ENCODE measurements at regions not wholly inside any gene's neighbourhood (a gene's known extent, or its start where the extent isn't known, plus 50 kb on each side); places are given as distances from the start of the nearest gene placed in this dataset.

DNA sequence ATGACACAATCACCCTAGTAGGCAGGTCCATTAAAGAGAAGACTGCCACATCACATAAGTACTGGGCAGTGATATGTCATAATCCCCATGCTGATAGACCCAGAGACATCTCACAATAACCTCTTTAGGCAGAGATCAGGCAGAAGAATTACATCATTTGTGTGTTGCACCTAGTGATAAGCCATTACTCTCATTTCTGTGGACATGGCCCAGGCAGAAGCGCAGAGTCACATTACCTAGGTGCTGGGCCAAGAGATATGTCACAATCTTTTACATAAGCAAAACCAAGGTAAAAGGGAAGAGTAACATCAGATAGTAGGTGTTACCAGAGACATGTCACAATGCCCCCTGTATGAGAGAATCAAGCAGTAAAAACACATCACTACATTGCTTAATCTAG lies 71.9 kb downstream of the ZNF726 start:
- TF ChIP-seq, protein P1, sequence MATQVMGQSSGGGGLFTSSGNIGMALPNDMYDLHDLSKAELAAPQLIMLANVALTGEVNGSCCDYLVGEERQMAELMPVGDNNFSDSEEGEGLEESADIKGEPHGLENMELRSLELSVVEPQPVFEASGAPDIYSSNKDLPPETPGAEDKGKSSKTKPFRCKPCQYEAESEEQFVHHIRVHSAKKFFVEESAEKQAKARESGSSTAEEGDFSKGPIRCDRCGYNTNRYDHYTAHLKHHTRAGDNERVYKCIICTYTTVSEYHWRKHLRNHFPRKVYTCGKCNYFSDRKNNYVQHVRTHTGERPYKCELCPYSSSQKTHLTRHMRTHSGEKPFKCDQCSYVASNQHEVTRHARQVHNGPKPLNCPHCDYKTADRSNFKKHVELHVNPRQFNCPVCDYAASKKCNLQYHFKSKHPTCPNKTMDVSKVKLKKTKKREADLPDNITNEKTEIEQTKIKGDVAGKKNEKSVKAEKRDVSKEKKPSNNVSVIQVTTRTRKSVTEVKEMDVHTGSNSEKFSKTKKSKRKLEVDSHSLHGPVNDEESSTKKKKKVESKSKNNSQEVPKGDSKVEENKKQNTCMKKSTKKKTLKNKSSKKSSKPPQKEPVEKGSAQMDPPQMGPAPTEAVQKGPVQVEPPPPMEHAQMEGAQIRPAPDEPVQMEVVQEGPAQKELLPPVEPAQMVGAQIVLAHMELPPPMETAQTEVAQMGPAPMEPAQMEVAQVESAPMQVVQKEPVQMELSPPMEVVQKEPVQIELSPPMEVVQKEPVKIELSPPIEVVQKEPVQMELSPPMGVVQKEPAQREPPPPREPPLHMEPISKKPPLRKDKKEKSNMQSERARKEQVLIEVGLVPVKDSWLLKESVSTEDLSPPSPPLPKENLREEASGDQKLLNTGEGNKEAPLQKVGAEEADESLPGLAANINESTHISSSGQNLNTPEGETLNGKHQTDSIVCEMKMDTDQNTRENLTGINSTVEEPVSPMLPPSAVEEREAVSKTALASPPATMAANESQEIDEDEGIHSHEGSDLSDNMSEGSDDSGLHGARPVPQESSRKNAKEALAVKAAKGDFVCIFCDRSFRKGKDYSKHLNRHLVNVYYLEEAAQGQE (IDR thresholded peaks at IDR 0.05; ENCODE audit: low read depth) = no peak
- TF ChIP-seq NFIC (IDR thresholded peaks at IDR 0.05) (no peak), EP300 (IDR thresholded peaks at IDR 0.05; ENCODE audit: borderline replicate concordance) (no peak), EGR1 (IDR thresholded peaks at IDR 0.05) (no peak), ZBTB7A (IDR thresholded peaks at IDR 0.05; ENCODE audit: low read depth) (no peak), RAD21 (IDR thresholded peaks at IDR 0.05; ENCODE audit: low read depth) (no peak), YY1 (IDR thresholded peaks at IDR 0.05; ENCODE audit: low read depth) (no peak), CEBPB (IDR thresholded peaks at IDR 0.05) (no peak), TAF1 (IDR thresholded peaks at IDR 0.05; ENCODE audit: low read depth) (no peak), TCF12 (IDR thresholded peaks at IDR 0.05; ENCODE audit: low read depth) (no peak), FOXM1 (IDR thresholded peaks at IDR 0.05; ENCODE audit: borderline replicate concordance, low read depth) (no peak)
- TF ChIP-seq, protein P2, sequence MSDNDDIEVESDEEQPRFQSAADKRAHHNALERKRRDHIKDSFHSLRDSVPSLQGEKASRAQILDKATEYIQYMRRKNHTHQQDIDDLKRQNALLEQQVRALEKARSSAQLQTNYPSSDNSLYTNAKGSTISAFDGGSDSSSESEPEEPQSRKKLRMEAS (IDR thresholded peaks at IDR 0.05) = no peak

All from Ishikawa (cell line).